DMS 273 (cell line): ENCODE measurements at regions not wholly inside any gene's neighbourhood (a gene's known extent, or its start where the extent isn't known, plus 50 kb on each side); places are given as distances from the start of the nearest gene placed in this dataset.

Source experiments
- DNase-seq: peaks from one replicate; lab custom pipeline; 2025; ENCODE audit not compliant: unreplicated experiment; lab: John Stamatoyannopoulos, UW

- no peak for DNase-seq
Measured at GRCh38 chr22:27679693-27680488, 121.7 kb downstream of the MN1 start.

GRCh38 chr22:27680636-27681035 lies 120.9 kb downstream of the MN1 start:
- no peak for DNase-seq

DNA sequence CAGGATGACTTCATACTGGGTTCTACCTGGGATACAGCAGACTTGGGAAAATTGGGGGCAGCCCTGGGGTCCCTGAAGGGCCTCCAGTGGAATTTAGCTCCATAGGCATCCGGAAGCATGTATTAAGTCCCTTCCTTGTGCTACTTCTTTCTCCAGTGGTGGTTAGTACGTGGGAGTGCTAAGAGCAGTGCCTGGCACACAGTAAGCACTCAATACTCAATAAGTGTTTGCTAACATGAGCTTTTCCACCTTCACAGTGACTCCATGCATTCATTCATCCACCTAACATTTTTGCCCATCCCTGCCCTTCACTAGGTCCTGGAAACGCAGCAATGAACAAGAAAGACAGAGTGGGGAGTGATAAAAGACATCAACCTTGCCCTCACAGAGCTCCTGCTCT lies 120.5 kb downstream of the MN1 start:
- no peak for DNase-seq

- peak; percentile 4 for DNase-seq
Measured at GRCh38 chr22:27682437-27682836, 119.1 kb downstream of the MN1 start.

DNA sequence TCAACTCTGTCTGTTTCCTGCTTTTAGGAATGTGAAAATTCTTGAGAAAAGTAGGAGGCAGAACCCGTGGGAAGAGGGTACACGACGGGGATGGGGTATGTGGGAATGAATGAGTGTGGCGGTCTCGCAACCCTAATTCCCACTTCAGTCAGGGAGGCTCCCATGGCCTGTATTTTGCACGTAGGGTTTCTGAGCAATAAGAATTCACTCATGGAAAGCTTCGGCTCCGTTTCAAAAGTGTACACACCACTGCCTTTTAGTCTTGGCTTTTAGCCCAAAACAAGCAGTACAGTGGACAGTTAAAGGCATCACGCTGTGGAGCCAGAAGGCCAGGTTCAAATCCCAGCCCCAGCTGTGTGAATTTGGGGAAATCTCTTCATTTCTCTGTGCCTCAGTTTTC lies 116.7 kb downstream of the MN1 start:
- no peak for DNase-seq

GRCh38 chr22:27685515-27685914 lies 116.0 kb downstream of the MN1 start:
- no peak for DNase-seq

GRCh38 chr22:27685970-27686369 lies 115.6 kb downstream of the MN1 start:
- no peak for DNase-seq

DNA sequence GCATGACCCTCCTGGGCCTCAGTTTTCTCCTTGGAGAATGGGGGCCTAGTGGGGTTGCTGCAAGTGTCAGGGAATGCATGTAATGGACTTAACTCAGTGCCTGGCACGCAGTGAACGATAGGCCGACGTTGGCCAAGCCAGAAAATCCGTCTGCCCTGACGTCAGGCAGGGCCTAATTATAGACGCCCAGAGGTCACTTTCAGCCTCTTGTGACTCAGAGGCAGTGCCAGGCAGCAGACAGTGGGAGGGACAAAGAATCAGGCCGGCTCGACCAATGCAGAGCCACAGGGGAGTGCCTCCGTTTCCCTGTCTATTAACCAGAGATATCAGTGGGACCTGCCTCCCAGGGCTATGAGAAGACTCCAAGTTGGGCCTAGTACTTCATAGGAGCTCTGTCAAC lies 115.0 kb downstream of the MN1 start:
- no peak for DNase-seq

DNA sequence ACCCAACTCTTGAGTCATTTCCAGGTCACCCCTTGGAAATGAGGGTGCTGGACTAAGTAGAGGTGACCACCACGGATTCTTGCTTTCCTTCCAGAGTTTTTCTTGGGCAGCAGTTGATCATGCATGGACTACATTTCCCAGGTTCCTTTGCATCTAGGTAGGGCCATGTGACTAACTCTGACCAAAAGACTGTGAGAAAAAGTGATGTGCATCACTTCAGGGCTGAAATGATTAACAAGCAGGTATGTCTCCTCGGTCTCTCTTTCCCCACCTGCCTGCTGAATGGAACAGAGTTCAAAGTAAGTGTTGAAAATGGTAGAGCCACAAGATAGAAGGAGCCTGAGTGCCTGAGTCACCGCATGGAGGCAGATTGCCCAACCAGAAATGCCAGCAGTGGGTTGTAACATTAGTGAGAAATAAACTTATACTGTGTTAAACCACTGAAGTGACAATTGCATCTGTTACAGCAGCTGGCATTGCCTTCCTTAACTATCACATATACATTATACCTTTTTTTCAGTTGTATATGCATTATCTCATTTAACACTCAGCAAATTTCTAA lies 113.5 kb downstream of the MN1 start:
- DNase-seq: no peak

GRCh38 chr22:27689664-27690063 lies 111.9 kb downstream of the MN1 start:
- DNase-seq: no peak

DNA sequence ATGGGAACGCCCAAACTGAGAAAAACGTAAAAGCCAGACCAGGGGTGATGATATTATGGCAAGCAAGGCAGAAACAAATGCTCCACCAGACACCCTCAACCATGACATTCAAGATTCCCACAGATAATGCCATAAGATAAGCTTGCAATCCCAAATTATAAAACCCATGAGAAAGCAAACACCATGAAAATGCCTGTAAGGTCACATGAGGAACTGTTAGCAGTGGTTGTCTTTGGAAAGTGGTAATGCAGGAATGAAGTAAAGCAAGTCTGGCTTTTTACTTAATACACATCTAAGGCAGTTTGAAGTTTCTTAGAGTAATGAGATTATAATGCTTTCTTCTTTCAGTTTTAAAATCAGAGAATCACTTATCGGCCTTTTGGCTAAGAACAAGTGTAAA lies 111.0 kb downstream of the MN1 start:
- DNase-seq: no peak

- no peak for DNase-seq
Measured at GRCh38 chr22:27692243-27692642, 109.3 kb downstream of the MN1 start.

- DNase-seq: no peak
Measured at GRCh38 chr22:27695925-27696324, 105.6 kb downstream of the MN1 start.

DNA sequence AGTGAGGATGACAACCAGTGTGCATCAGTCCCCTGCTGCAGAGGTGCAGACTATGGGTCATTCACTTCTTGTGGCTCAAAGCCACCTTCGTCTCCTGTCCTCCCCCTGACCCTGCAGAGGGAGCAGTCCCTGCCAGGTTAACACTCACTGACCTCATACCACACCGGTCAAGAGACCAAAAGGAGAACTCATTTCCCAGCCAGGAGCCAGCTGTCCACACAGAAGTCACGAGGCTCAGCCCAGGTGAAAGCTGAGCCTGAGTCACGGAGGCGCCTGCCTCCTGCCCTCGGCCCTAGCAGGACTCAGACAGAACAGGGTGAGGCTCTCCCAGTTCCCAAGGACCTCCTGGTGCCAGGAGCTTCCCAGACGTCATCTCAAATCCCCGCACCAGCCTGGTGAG lies 103.7 kb downstream of the MN1 start:
- no peak for DNase-seq
